ENCODE measurements at regions not wholly inside any gene's neighbourhood (a gene's known extent, or its start where the extent isn't known, plus 50 kb on each side); places are given as distances from the start of the nearest gene placed in this dataset.

DNA sequence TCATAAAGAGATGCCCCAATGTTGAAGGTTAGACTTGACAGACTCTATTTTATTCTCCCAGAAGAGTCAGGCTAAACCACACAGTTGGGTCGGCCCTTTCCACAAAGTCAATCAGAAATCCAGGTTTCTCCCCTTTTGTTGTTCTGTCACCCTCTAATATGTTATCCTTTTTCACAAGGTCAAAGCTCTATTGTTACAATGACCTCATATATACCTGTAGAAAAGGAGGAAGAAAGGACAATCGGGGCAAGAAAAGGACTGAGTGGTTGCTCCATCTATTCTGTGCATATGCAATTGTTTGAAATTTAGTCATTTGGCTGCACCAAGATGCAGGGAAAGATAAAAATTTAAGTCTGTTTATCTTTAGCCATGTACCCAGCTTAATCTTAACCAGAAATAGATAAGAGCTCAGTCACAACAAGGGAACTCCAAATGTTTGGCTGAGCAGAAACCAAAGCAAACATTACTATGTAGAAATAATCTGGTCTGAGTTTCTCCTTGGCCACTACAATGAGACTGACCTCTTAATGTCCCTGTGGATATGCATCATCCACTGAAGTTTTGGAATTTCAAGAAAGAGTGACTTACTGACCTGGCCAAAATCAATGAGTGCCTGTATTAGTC, 503.7 kb downstream of the GALC start:
- H3K27ac ChIP-seq, result no peak overlapping the region
- no peak overlapping the region for H2AFZ ChIP-seq (ENCODE audit: low read depth)
- H4K20me1 ChIP-seq (ENCODE audit: insufficient read depth), result no peaks in the 10 kb centered on the region
- no peaks in the 10 kb centered on the region for H3K4me1 ChIP-seq (ENCODE audit: low read depth, poor library complexity, severe bottlenecking)
- no peak overlapping the region for H3K9ac ChIP-seq
- no peak overlapping the region for H3K4me3 ChIP-seq (IDR thresholded peaks at IDR 0.05; ENCODE audit: insufficient read depth, low read depth, low read length)
- TF ChIP-seq, protein P1, sequence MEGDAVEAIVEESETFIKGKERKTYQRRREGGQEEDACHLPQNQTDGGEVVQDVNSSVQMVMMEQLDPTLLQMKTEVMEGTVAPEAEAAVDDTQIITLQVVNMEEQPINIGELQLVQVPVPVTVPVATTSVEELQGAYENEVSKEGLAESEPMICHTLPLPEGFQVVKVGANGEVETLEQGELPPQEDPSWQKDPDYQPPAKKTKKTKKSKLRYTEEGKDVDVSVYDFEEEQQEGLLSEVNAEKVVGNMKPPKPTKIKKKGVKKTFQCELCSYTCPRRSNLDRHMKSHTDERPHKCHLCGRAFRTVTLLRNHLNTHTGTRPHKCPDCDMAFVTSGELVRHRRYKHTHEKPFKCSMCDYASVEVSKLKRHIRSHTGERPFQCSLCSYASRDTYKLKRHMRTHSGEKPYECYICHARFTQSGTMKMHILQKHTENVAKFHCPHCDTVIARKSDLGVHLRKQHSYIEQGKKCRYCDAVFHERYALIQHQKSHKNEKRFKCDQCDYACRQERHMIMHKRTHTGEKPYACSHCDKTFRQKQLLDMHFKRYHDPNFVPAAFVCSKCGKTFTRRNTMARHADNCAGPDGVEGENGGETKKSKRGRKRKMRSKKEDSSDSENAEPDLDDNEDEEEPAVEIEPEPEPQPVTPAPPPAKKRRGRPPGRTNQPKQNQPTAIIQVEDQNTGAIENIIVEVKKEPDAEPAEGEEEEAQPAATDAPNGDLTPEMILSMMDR (conservative IDR thresholded peaks at IDR 0.05; ENCODE audit: low read depth, low read length), result no peak
- no peaks in the 10 kb centered on the region for H3K27me3 ChIP-seq (ENCODE audit: insufficient read depth, low read depth)
- no peaks in the 10 kb centered on the region for H3K79me2 ChIP-seq (ENCODE audit: insufficient read depth, low read depth)
- no peak overlapping the region for H3K4me2 ChIP-seq
- H3K36me3 ChIP-seq (ENCODE audit: insufficient read depth), result no peaks in the 10 kb centered on the region

DNA sequence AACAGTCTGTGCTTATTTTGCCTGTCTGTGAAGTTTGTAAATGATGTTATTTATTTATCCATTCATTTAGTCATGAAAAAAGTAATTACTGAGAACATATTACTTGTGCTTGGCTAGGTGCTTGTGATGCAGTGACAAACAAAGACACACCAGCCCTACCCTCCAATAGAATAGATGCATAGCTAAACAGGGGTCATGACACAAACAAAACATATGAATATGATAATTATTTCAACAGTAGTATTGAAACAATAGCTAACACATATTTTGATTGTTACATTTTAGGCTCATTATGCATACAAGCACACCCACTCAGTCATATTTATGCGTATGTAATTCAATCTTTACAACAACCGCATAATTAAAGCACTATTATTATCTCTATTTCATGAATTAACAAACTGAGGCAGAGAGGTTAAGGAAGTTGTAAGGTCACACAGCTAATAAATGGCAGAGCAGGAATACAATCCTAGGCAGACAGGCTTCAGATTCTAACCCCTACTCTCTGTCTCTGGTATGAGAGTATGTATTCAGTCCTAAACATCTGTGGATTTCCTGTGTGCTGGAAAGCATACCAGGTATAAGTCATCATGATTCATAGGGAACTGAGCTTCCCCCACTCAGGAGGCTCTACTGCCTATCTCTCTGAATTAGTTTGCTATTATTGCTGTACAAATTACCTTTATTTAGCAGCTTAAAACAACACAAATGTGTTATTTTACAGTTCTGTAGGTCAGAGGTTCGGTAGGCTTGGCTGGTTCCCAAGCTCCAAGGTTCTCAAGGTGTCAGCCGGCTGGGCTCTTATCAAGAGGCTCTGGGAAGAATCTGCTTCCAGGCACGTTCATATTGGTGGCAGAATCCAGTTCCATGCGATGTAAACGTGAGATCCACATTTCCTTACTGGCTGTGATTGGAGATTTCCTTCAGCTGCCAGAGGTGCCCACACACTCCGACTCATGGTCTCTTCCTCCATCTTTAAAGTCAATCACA, 509.4 kb downstream of the GALC start:
- Histone ChIP-seq H3K27me3 (ENCODE audit: insufficient read depth, low read depth) (no peaks in the 10 kb centered on the region), H3K36me3 (ENCODE audit: insufficient read depth) (no peaks in the 10 kb centered on the region), H2AFZ (ENCODE audit: low read depth) (no peak overlapping the region), H3K79me2 (ENCODE audit: insufficient read depth, low read depth) (no peaks in the 10 kb centered on the region), H3K4me2 (no peak overlapping the region), H3K9ac (no peak overlapping the region), H3K27ac (no peak overlapping the region), H3K4me3 (IDR thresholded peaks at IDR 0.05; ENCODE audit: insufficient read depth, low read depth, low read length) (no peak overlapping the region), H4K20me1 (ENCODE audit: insufficient read depth) (no peaks in the 10 kb centered on the region), H3K4me1 (ENCODE audit: low read depth, poor library complexity, severe bottlenecking) (no peaks in the 10 kb centered on the region)
- TF ChIP-seq, protein P1 (conservative IDR thresholded peaks at IDR 0.05; ENCODE audit: low read depth, low read length), result no peak

DNA sequence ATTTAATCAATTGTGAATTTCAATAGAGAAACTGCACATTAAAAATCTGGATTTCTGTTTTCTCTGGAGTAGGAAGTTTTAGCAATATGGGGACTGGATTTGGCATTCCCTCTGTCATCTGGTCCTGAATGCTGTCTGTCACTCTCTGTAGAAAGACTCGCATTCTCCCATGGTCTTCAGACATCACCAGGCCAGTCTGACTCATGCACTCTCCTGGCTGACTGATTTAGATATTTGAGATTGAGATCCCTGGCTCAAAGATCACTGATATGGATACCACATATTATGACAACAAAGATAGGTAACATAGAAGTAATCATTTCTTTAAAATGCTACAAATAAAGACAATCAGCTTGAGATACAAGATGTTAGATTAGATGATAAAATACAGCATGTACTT, 524.5 kb downstream of the GALC start:
- Histone ChIP-seq H3K4me3 (IDR thresholded peaks at IDR 0.05; ENCODE audit: insufficient read depth, low read depth, low read length) (no peak overlapping the region), H3K36me3 (ENCODE audit: insufficient read depth) (no peaks in the 10 kb centered on the region)
- TF ChIP-seq, protein P1 (conservative IDR thresholded peaks at IDR 0.05; ENCODE audit: low read depth, low read length), result no peak

DNA sequence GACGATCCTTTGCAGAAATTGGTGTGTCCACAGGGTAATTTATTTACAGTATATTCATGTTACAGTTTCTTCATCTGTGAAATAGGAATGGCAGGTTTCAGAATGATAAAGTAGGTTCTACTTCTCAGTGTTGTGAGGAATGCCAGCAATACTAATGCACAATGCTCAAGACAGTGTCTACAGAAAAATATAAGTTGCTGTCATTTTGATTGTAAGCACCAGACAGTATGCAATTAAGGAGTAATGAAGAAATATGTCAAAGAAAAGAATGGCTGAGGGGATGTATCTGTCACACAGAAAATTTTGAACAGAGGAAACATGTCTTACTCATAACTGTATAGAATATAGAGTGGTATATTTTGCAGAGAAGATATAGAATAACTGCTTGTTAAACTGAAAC, 525.4 kb downstream of the GALC start:
- Histone ChIP-seq H3K36me3 (ENCODE audit: insufficient read depth) (no peaks in the 10 kb centered on the region), H3K27ac (no peak overlapping the region), H4K20me1 (ENCODE audit: insufficient read depth) (no peaks in the 10 kb centered on the region), H3K4me3 (IDR thresholded peaks at IDR 0.05; ENCODE audit: insufficient read depth, low read depth, low read length) (no peak overlapping the region), H3K27me3 (ENCODE audit: insufficient read depth, low read depth) (no peaks in the 10 kb centered on the region), H2AFZ (ENCODE audit: low read depth) (no peak overlapping the region), H3K4me2 (no peak overlapping the region), H3K79me2 (ENCODE audit: insufficient read depth, low read depth) (no peaks in the 10 kb centered on the region), H3K9ac (no peak overlapping the region), H3K4me1 (ENCODE audit: low read depth, poor library complexity, severe bottlenecking) (no peaks in the 10 kb centered on the region)
- TF ChIP-seq, protein P1 (conservative IDR thresholded peaks at IDR 0.05; ENCODE audit: low read depth, low read length), result no peak

More for the DNA sequence above, 524.5 kb downstream of the GALC start:
- Histone ChIP-seq H3K4me2 (no peak overlapping the region), H4K20me1 (ENCODE audit: insufficient read depth) (no peaks in the 10 kb centered on the region), H3K27me3 (ENCODE audit: insufficient read depth, low read depth) (no peaks in the 10 kb centered on the region), H3K27ac (no peak overlapping the region), H3K4me1 (ENCODE audit: low read depth, poor library complexity, severe bottlenecking) (no peaks in the 10 kb centered on the region), H3K79me2 (ENCODE audit: insufficient read depth, low read depth) (no peaks in the 10 kb centered on the region), H2AFZ (ENCODE audit: low read depth) (no peak overlapping the region), H3K9ac (no peak overlapping the region)

Measured in KMS-11 (cell line).